OCI-LY1 (cell line): ENCODE measurements at regions not wholly inside any gene's neighbourhood (a gene's known extent, or its start where the extent isn't known, plus 50 kb on each side); places are given as distances from the start of the nearest gene placed in this dataset.

Experiments
- H2AFZ ChIP-seq: fragments of 200-600 bp; sonication (generic), shearing (Covaris generic); 2 replicates; pipeline ENCODE4 v1.6.0; 2014; ENCODE audit warnings: antibody characterized with exemption, mild to moderate bottlenecking, low read length
- H3F3A ChIP-seq: fragments of 200-600 bp; sonication (generic), shearing (Covaris generic); 2 replicates; pipeline ENCODE4 v1.6.0; 2014; ENCODE audit warnings: mild to moderate bottlenecking, antibody characterized with exemption, low read length, moderate library complexity; ENCODE audit not compliant: insufficient read depth
- H3K27ac ChIP-seq: fragments of 200-600 bp; sonication (generic); 2 replicates; pipeline ENCODE4 v1.5.1; 2014; ENCODE audit warnings: low read length, mixed run types, mild to moderate bottlenecking, low read depth; ENCODE audit not compliant: poor library complexity, severe bottlenecking
- H3K27me3 ChIP-seq: fragments of 200-600 bp; sonication (generic); 2 replicates; pipeline ENCODE4 v1.6.0; 2014; ENCODE audit warnings: antibody characterized with exemption, mild to moderate bottlenecking, low read length, moderate library complexity; ENCODE audit not compliant: insufficient read depth
- H3K36me3 ChIP-seq: fragments of 200-600 bp; sonication (generic); 2 replicates; pipeline ENCODE4 v1.6.1; 2014; ENCODE audit warnings: mild to moderate bottlenecking, antibody characterized with exemption, low read length, moderate library complexity, mixed read lengths; ENCODE audit not compliant: insufficient read depth
- H3K4me1 ChIP-seq: fragments of 200-600 bp; sonication (generic); 2 replicates; pipeline ENCODE4 v1.5.1; 2014; ENCODE audit warnings: mild to moderate bottlenecking, low read length, moderate library complexity; ENCODE audit not compliant: insufficient read depth, severe bottlenecking
- H3K4me2 ChIP-seq: fragments of 200-600 bp; sonication (generic), shearing (Covaris generic); 2 replicates; pipeline ENCODE4 v1.6.1; 2014; ENCODE audit warnings: low read length
- H3K4me3 ChIP-seq: fragments of 200-600 bp; sonication (generic); 2 replicates; pipeline ENCODE4 v1.5.1; 2014; ENCODE audit warnings: low read length, low read depth, mild to moderate bottlenecking, mixed read lengths; ENCODE audit not compliant: poor library complexity, severe bottlenecking
- H3K79me2 ChIP-seq: fragments of 200-600 bp; shearing (Covaris generic); 2 replicates; pipeline ENCODE4 v1.6.1; 2016; ENCODE audit warnings: mixed run types, low read length, mixed read lengths; ENCODE audit not compliant: insufficient read depth
- H3K9ac ChIP-seq: fragments of 200-600 bp; sonication (generic), shearing (Covaris generic); 2 replicates; pipeline ENCODE4 v1.6.1; 2014; ENCODE audit warnings: mild to moderate bottlenecking, low read length, mixed read lengths
- H3K9me2 ChIP-seq: fragments of 200-600 bp; sonication (generic), shearing (Covaris generic); 2 replicates; pipeline ENCODE4 v1.6.1; 2014; ENCODE audit warnings: low read depth, mild to moderate bottlenecking, low read length, mixed read lengths
- H3K9me3 ChIP-seq: fragments of 200-600 bp; shearing (Covaris generic); 2 replicates; pipeline ENCODE4 v1.6.1; 2014; ENCODE audit warnings: low read length, mixed read lengths
- H4K20me1 ChIP-seq: fragments of 200-600 bp; sonication (generic), shearing (Covaris generic); 2 replicates; pipeline ENCODE4 v1.6.0; 2016; ENCODE audit warnings: mild to moderate bottlenecking, low read length; ENCODE audit not compliant: insufficient read depth
- CTCF ChIP-seq: fragments of 200-600 bp; sonication (generic), shearing (Covaris generic); IDR thresholded peaks from 2 replicates; pipeline ENCODE4 v1.5.1; 2017; ENCODE audit warnings: mild to moderate bottlenecking, antibody characterized with exemption, low read length, moderate library complexity, mixed read lengths
- EZH2 ChIP-seq: fragments of 200-600 bp; sonication (generic), shearing (Covaris generic); IDR thresholded peaks from 2 replicates; pipeline ENCODE4 v1.8.0; 2017; ENCODE audit warnings: borderline replicate concordance, mixed run types, mild to moderate bottlenecking, antibody characterized with exemption, low read length, moderate library complexity, mixed read lengths

- no peak overlapping the region for H3K27ac ChIP-seq
- no peak overlapping the region for H3K4me2 ChIP-seq
- no peaks in the 10 kb centered on the region for H3K79me2 ChIP-seq
- no peaks in the 10 kb centered on the region for H3K27me3 ChIP-seq
- H3K9me2 ChIP-seq = no peaks in the 10 kb centered on the region
- H3K9ac ChIP-seq = no peak overlapping the region
- no peaks in the 10 kb centered on the region for H4K20me1 ChIP-seq
- H3K36me3 ChIP-seq = no peaks in the 10 kb centered on the region
- no peak overlapping the region for H2AFZ ChIP-seq
- no peaks in the 10 kb centered on the region for H3K4me1 ChIP-seq
- H3F3A ChIP-seq = no peaks in the 10 kb centered on the region
- no peaks in the 10 kb centered on the region for H3K9me3 ChIP-seq
- TF ChIP-seq CTCF (no peak), EZH2 (no peak)
- H3K4me3 ChIP-seq = no peak overlapping the region
Observed at GRCh38 chr2:18771212-18771611, 181.8 kb upstream of the NT5C1B start.

DNA sequence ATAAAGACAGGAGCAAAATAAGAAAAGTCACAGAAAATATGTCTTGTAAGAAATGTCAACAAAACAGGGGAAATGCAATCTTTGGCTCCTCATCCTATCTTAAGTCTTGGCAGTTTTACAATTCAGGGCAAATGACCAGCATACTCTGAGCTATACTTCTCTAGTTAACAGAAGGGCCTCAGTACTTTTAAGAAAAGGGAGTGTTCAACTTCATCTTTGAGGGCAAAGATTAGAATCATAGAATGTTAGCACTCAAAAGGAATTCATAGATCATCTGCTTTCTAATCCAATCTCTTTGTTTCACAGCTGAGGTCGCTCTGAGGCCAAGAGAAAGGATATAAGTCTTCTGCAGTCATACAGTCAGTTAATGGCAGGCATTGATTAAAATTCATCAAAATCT is 174.0 kb upstream of the NT5C1B start:
- Histone ChIP-seq H3K9ac (no peak overlapping the region), H3K4me3 (no peak overlapping the region), H2AFZ (no peak overlapping the region), H4K20me1 (no peaks in the 10 kb centered on the region), H3K9me3 (no peaks in the 10 kb centered on the region), H3K4me2 (no peak overlapping the region), H3K36me3 (no peaks in the 10 kb centered on the region), H3K9me2 (no peaks in the 10 kb centered on the region), H3K27ac (no peak overlapping the region), H3K27me3 (no peaks in the 10 kb centered on the region), H3F3A (no peaks in the 10 kb centered on the region), H3K79me2 (no peaks in the 10 kb centered on the region), H3K4me1 (no peaks in the 10 kb centered on the region)
- TF ChIP-seq CTCF (no peak), EZH2 (no peak)

DNA sequence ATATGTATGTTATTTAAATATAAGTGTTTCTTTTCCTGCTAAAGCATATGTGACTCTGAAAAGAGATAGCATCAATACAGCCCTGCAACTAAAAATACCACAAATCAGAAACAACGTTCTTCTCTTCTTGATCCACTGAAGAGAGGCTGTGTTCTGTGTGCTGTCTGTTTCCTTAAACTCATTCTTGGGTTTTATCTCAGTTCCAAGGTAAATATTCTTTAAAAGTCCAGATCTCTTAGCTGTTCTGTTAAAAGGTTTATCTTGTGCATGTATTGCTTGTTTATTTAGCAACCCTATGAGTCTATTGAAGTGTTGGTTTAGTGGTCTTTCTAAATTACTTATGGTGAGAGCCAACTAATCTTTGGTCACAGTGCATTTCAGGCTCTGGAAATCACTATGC is 173.3 kb upstream of the NT5C1B start:
- no peak for TF ChIP-seq CTCF
- TF ChIP-seq EZH2 = no peak
- Histone ChIP-seq H3K4me1 (no peaks in the 10 kb centered on the region), H3K27me3 (no peaks in the 10 kb centered on the region), H4K20me1 (no peaks in the 10 kb centered on the region), H3K4me2 (no peak overlapping the region), H3K79me2 (no peaks in the 10 kb centered on the region), H3K9me2 (no peaks in the 10 kb centered on the region), H3K27ac (no peak overlapping the region), H3F3A (no peaks in the 10 kb centered on the region), H3K36me3 (no peaks in the 10 kb centered on the region), H2AFZ (no peak overlapping the region), H3K9ac (no peak overlapping the region), H3K4me3 (no peak overlapping the region), H3K9me3 (no peaks in the 10 kb centered on the region)
